ELF-1 (cell line): ENCODE measurements at regions not wholly inside any gene's neighbourhood (a gene's known extent, or its start where the extent isn't known, plus 50 kb on each side); places are given as distances from the start of the nearest gene placed in this dataset.
"Not testable (repeated sequence)": the region's sequence is repeated elsewhere in the genome, so short reads cannot be mapped to it uniquely, and the experiment has no call there.

Source experiments
- DNase-seq: peaks from one replicate; pipeline ENCODE4 v3.0.0-alpha.2; 2016; ENCODE audit warnings: low read depth, low spot score

DNA sequence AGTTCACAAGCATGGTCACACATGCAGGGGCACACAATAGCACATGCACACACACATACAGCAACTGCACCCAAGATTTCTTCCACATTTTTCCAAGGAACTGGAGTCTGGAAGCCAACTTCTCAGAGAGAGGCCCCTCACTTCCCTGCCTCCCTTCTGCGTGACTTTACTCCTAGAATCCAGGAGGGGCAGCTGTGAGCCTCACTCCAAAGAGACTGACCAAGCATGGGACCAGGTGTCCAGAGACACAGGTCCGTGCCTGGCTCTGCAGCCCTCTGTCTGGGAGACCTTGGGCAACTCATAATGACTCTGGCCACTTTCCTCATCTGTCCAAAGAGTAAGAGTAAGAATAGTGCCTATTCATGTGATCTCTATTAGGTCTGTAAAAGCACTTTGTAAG, 104.7 kb upstream of the TMEM132E start:
- DNase-seq: no peak

DNA sequence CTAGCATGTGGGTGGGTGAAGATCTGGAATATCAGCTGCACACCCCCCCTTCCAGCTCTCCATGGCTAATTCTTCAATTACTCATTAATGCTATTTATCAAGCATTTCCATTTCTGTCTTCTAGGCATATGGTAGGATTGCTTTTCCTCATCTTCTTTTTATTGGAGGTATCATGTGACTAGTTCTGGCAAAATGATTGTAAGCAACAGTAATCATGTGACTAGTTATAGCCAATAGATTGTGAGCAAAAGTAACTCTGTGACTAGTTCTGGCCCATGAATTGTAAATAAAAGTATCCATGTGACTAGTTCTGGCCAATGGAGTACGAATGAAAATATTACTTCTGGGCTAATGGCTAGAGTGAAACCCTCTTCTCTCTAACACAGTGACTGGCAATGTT, 107.0 kb upstream of the TMEM132E start:
- no peak for DNase-seq

DNA sequence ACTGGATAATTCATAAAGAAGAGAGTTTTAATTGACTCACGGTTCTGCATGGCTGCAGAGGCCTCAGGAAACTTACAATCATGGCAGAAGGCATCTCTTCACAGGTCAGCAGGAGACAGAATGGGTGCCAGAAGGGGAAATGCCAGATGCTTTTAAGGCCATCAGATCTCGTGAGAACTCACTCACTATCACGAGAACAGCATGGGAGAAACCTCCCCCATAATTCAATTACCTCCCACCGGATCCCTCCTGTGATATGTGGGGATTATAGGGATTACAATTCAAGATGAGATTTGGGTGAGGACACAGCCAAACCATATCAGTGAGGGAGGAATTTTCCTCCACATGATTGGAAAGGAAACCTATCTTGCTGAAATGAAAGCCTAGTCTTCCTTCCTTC, 108.1 kb upstream of the TMEM132E start:
- not testable (repeated sequence) for DNase-seq

DNA sequence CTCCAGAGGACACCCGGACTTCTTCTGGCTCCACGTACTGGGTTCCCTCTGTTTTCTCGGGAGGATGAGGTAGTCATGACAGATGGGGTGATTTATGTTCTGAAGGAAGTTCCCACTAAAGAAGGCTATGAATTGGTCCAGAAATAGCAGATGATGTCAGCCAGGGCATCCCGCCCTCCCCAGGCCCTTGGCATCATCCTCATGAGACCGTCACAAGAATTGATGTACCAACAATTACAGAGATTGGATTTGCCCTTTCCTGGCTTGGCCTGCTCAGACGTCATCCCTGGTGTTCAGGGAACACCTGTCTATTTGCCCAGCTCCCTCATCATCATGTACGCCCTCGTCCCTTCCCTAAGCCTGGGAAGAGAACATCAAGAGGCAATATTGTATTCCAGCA, 102.8 kb upstream of the CCL1 start:
- DNase-seq: no peak

DNA sequence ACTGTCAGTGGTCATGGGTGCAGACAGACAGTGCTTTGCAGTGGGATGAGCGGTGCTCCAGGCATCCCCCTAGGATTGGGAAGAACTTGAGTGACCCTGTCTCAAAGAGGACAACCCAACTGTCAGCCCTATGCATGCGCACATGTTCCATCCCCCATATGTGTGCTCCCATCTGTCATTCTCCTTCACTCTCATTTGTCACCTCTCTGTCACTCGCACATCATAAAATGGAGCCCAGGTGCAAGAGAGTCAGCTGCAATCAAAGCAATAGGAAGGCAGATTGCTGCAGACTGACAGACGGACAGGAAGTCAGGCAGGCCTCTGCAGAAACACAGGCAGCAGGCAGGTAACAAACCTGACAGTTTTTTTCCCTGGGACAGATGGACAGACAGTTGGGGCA, 101.8 kb upstream of the CCL1 start:
- DNase-seq: no peak

DNA sequence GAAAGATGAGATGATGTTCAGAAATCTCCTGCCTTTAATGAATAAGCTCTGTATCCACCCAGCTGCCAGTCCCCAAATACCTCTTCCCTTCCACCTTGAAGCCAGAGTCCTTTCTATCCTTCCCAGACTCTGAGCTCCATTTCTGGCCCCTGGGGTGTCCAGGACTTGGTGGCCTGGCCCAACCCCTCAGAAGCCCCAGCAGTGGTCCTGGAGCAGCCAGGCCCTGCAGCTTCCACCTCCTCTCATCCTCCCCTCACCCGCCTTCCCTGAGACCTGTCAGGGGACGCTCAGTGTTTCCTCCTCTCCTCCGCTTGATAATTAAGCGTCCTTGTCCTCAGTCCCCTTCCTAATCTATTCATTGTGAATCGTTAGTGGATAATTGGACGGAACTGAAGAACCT, 95.2 kb upstream of the CCL1 start:
- DNase-seq: no peak

DNA sequence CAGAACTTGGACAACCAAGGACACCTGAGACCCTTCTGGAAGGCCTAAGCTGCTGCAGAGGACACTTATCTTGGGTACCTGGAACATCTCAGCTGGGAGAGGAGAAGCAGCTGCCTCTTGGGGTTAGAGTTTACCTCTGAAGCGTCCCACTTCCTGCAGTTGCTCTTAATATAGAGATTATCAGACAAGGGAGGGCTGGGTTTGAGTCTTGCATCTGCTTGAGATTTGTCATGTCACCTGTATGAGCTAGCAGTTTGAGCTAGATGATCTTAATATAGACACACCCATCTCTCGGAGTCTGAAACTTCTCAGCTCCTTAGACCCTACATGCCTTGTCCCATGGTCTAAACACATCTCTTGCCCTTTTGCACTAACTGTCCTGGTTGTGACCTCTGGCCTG, 93.1 kb upstream of the CCL1 start:
- no peak for DNase-seq

DNA sequence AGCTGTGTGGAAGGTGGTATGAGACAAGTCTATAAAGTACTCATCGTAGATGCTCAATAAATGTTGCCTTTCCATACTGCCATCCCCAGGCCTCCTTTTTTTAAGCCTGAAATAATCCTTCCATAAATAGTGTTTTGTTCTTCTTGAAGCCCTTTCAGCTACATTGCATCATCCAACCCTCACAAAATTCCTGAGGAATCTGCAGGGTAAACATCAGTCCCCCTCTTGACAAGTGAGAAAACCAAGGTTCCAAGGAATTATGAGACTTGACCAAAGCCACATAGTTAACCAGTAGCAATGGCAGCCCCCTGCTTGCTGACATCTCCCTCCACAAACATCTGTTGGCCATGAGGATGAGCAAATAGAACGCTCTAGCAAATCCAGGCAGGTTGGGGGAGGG, 89.7 kb upstream of the CCL1 start:
- DNase-seq: no peak

DNA sequence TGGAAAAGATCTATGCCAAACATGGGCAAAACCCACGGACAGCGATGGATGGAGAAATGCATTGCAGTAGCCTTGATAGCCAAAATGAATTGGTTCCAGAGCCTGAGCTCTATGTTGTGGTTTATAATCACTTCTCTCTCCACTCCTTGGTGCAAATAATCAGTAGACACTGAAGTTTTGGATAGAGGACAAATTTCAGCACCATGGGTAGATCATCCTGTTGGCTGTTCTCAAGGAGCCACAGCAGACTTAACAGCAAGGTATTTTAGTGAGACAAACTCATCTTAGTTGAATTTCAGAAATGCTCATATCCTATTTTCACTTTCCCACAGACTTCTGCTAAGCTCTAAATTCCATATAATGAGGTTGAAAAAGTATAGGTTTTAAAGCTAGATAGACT, 88.3 kb upstream of the CCL1 start:
- no peak for DNase-seq

DNA sequence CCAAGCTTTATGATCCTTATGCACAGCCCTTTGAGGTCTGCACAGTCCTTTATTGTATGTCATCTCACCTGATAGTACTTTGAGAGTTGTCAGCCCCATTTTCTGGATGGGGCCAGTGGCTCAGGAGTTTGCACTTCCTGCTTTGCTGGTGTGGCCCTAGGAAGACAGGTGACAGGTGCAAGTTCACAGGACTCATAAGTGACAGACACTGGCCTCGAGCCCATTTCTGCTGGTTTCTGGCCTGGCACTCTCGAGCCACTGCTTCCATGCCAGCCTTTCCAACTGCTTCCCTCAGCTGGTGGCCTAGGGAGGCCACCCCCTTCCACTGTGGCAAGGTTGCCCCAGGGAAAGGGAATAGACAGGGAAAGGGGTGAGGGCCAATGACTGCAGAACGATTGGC, 84.4 kb upstream of the CCL1 start:
- DNase-seq: no peak

DNA sequence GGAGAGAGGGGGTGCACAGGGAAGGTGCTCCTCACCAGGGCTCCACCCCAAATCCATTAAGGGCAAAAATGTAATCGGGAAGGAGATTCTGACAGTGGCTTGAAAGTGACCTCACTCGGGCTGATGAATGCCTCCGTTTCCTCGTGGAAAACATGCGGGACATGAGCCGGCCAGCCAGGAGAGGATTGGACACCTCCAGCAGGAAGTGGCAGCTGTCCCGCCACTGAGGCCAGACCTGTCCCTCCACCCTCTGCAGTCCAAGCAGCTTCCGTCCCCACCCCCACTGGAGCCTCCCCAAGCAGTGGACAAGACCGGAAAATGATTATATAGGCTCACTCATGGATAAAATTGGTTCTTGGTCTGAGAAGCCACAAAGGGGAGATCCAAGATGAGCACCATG, 82.1 kb upstream of the CCL1 start:
- DNase-seq: no peak

DNA sequence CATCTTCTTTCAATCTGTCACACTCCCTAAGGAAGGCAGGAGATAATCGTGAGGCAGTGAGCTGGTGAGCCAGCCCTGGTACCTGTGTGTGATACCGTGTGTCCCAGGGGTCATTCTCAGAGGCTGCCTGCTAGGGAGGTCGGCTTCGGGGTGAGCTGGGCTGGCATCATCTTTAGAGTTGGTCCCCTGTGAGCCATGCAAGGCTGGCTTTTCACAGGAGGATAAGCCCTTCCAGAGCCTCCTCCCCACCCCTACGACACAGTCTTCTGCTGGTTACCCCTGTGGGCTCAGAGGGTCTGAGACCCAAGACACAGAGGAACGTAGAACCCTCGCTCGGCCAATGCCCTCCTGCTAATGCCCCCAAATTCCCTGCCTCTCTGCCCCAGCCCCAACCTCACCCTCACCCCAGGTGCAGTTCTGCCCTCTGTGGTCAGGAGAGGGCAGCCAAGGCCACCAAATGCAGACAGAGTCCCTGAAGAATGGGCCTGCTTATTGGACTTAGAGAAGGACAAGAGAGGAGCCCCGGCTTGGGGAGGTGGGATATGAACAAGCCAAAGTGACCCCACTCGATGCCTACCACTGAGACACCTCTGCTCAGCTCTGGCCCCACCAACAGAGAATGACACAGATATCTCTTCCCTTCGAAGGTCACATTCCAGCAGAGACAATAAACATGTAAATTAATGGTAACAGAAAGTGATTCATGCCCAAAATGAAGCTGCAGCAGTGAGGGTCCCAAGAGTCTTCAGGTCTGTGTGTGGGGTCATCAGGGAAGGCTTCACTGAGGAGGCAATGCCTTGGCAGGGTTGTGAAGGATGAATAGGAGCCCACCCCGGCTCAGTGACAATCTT, 80.8 kb upstream of the CCL1 start:
- DNase-seq: peak; percentile 38

DNA sequence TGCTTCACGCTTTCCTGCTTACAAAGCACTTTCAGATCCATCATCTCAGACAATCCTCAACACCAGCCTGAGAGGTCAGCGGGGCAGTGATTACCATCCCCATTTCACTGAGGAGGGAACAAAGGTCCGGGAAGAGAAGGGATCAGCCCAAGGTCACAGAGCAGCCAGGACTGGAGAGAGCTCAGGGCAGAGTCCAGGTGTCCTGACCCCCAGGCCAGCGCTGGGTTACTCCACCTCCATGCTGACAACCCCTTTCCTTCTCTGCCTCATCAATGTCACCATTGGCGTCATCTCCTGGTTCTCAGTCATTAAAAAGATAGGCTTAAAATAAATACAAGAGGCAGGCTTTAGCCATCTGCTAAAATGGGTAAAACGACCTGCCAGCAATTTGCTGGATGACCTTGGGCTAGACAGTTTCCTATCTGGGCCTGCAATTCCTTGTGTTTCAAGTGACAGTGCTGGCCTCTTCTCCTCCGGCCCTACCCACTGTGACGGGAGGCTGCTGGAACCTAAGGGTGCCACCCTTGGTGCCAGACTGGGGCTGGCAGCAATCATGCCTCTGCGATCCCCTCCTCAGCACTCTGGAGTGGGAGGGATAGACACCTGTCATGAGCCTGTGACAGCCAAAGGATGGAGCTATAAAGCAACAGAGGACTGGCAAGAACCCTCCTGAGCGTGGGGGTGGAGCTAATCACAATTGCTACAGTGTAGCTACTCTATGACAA, 79.5 kb upstream of the CCL1 start:
- no peak for DNase-seq

DNA sequence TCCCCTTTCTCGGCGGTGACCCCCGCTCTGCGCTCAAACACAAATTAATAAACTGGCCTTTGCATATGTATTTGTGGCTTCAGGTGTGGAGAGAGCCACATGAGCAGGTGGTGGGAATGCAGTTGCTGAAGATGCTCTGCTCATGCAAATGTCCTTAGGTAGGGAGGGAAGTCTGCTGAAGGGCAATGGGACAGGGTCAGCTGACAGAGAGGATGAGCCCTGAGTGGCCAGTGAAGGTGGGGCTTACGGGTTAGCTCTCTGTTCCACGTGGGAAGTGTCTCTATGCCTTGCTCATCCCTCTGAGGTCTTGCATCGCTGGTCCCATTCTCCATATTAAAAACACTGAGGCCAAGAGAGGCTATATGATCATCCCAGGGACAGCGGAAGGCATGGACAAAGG, 74.2 kb upstream of the CCL1 start:
- DNase-seq: no peak

DNA sequence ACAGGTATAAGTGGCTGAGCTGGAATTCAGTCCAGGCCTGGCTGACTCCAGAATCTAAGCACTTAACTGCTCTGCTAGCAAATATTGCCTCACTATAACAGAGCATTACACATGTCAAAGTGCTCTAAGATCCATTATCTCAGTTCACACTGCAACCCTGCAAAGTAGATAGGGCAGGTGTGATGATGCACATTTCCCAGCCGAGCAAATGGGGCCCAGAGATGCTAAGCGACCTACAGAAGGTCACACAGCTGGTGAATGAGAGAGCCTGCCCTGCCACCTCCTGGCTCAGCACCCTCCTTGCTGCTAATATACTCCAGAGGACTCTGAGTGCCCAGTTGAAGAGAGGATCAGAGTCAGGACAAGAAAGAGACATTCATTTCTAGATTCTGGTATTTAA, 73.6 kb upstream of the CCL1 start:
- DNase-seq: no peak

DNA sequence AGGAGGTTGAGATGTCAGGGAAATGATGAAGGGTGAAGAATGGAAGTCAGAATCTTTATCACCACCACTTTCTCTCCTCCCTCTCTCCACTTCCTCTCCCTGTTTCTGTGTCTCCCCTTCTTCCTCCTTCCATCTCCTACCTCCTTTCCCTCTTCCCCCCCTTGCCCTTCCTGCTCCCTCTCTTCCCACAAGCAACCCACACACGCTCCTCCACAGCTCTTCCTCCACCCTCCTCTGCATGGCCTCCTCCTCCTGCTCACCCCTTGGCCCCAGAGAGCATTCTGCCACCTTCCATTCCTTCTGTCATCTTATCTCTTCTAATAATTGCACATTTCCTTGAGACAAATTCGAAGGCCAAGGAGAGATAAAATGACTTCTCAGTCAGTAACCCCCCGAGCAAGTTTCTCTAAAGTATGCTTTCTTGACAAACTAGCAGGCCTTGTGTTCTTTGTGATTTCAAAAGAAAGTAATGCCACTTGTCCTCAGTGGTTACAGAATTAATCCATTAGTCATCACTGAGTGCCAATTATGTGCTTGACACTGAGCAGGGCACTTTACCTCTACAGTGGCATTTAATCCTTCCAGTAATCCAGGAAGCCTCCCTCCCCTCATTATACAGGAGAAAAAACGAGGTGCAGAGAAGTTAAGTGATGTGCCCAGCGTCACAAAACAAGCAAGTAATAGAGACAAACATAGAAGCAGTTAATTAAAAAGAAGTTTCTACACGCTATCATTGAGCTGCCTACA, 72.3 kb upstream of the CCL1 start:
- DNase-seq: no peak

DNA sequence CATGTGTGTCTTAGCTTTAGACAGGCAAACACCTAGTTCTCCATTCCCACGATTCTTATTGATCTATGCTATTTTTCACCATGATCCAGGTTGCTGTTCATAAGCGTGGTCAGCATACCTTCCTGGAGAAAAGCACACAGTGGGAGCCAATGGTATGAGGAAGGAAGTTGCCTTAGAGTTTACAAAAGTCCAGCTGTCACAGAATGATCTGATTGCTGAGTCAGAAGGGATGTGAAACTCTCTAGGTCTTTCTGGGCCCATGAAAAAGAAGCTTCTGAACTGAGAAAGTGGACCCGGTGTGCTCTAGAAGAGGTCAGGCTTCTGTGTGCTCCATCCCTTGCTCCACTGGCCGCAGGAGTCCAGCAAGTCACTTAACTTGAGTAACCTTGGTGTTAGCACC, 71.0 kb upstream of the CCL1 start:
- no peak for DNase-seq

DNA sequence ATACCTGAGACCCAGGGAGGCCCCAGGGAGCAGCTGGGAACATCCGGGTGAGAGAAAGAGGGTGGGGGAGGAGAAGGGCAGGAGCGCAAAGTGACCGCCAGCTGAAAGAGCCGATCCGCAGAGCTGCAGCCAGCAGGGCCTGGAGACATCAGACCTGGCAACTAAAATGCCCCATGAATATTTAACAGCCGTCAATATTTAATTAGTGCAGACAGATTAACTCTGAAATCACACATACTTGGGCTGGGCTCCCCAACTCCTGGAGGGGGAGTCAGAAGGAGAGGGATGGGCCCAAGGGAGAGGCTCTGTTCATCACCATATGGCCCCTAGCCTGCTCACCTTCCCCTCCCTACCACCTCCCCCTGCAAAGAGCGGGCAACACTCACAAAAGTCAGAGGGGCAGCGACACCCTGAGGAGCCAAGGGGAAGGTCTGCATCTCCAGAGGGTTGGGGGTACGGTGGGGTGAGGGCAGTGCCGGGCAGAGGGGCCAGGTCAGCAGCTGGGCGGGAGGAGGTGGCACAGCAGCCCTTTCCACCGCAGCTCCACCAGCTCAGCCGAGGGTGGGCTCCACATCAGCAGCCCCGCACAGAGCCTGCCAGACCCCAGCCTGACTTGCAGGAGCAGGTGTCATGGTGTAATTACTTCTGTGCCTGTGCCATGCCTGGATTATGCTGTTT, 61.9 kb upstream of the CCL1 start:
- DNase-seq: no peak

DNA sequence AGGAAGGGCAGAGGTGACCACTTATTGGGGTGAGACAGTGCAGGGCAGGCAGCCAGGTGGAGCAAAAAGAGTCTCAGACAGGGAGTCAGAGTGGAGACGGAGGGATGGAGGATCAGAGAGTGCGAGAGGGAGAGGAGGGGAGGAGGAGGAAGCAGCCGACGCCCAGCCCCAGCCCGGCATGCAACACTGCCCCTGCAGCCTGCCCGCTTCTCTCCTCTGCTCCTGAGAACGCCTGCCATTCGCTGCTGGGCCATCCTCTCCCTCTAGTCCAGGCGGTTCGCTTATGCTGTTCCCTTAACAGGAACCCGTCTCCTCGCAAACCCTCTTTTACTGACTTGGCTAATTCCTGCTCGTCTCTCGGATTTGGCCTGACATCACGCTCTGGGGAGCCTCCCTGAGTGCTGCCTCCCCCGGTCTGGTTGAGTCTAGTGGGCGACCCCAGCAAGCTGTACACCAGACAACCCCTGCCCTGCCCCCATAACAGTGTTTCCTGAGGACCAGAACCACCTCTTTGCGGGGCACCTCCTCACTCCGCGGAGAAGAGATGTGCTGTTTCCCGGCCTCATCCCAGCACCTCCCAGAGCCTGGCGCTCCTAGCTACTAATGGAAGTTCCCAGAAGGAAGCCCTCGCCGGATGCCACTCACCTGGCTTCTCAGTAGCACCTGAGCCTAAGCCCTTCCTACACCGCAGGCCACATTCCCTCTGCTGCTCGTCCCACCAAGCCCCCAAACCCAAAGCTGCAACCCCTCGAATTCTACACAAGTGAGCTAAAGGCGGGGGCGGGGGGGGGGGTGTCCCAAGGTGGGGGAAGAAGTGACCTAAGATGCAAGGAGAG, 61.2 kb upstream of the CCL1 start:
- peak; percentile 23 for DNase-seq

DNA sequence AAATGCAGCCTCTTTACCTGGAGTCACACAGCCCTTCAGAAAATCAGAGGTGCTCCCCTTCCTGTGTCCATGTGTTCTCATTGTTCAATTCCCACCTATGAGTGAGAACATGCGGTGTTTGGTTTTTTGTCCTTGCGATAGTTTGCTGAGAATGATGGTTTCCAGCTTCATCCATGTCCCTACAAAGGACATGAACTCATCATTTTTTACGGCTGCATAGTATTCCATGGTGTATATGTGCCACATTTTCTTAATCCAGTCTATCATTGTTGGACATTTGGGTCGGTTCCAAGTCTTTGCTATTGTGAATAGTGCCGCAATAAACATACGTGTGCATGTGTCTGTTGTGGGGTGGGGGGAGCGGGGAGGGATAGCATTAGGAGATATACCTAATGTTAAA, 60.3 kb upstream of the CCL1 start:
- not testable (repeated sequence) for DNase-seq

DNA sequence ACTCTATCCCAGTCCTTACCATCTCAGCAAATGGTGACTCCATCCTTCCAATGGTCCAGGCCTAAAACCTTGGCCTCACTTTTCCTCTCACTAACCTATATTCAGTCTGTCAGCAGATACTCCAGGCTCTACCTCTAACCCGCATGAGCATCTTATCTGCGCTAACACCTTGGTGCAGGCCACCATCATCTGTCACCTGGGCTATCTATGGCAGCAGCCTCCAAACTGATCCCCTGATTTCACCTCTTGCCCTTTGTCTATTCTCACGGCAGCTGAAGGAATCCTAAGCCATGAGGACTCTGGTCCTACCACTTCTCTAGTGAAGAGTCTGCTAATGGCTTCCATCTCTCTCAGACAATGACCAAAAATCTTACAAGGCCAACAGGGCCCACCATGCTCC, 57.9 kb upstream of the CCL1 start:
- no peak for DNase-seq
